ENCODE measurements at regions not wholly inside any gene's neighbourhood (a gene's known extent, or its start where the extent isn't known, plus 50 kb on each side); places are given as distances from the start of the nearest gene placed in this dataset.
A peak's percentile ranks its signal among the peaks of the same experiment; 100 is the strongest.

DNA sequence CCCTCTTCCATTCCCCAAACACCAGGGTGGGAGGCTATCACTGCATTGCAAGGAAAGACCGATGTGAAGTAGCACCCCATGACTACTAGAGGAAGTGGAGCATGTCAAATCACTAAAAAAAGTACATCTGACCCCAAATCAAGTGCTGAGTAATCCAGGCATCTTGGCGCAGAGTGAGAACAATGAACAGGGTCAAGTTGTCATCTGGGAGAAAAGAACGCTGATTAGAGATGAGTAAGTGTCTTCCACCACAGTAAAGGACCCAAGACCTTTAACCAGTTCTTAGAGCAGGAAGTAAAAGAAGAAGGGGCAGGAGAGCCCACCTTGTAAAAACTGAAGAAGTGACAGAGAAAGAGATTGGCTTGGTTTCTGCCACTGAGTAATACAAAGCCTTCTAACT lies 75.0 kb upstream of the RAD23B start:
- TF ChIP-seq POLR2A (IDR thresholded peaks at IDR 0.05): no peak
- TF ChIP-seq, protein P1, sequence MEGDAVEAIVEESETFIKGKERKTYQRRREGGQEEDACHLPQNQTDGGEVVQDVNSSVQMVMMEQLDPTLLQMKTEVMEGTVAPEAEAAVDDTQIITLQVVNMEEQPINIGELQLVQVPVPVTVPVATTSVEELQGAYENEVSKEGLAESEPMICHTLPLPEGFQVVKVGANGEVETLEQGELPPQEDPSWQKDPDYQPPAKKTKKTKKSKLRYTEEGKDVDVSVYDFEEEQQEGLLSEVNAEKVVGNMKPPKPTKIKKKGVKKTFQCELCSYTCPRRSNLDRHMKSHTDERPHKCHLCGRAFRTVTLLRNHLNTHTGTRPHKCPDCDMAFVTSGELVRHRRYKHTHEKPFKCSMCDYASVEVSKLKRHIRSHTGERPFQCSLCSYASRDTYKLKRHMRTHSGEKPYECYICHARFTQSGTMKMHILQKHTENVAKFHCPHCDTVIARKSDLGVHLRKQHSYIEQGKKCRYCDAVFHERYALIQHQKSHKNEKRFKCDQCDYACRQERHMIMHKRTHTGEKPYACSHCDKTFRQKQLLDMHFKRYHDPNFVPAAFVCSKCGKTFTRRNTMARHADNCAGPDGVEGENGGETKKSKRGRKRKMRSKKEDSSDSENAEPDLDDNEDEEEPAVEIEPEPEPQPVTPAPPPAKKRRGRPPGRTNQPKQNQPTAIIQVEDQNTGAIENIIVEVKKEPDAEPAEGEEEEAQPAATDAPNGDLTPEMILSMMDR (IDR thresholded peaks at IDR 0.05): no peak
- Histone ChIP-seq H3K4me3 (no peak overlapping the region), H3K27ac (no peak overlapping the region), H3K9me3 (peaks cover 0 to 2% (median 0%) of the 10 kb centered on the region in 4 donors), H3K4me1 (no peaks in the 10 kb centered on the region), H3K36me3 (no peaks in the 10 kb centered on the region), H3K27me3 (no peaks in the 10 kb centered on the region)
- DNase-seq: no peak

DNA sequence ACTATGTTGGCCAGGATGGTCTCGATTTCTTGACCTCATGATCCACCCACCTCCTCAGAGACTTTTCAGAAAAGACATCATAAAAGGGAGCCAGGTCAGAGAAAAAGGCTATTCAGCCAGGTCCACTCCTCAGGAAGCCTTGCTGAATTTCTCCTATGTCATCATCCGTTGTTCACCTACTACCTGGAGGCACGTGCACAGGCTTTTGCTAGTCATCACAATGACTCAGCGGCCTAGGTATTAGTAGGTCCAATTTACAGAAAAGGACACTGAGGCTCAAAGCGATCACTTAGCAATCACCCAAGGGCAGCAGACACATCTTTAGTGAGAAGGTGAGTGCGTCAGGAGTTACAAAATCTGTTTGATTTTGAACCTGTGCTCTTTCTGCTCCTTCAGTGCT lies 72.3 kb upstream of the RAD23B start:
- no peak for TF ChIP-seq POLR2A (IDR thresholded peaks at IDR 0.05)
- TF ChIP-seq, protein P1 (IDR thresholded peaks at IDR 0.05): no peak
- Histone ChIP-seq H3K36me3 (no peaks in the 10 kb centered on the region), H3K27me3 (no peaks in the 10 kb centered on the region), H3K9me3 (no peaks in the 10 kb centered on the region), H3K4me3 (no peak overlapping the region), H3K4me1 (no peaks in the 10 kb centered on the region), H3K27ac (no peak overlapping the region)
- DNase-seq: no peak

DNA sequence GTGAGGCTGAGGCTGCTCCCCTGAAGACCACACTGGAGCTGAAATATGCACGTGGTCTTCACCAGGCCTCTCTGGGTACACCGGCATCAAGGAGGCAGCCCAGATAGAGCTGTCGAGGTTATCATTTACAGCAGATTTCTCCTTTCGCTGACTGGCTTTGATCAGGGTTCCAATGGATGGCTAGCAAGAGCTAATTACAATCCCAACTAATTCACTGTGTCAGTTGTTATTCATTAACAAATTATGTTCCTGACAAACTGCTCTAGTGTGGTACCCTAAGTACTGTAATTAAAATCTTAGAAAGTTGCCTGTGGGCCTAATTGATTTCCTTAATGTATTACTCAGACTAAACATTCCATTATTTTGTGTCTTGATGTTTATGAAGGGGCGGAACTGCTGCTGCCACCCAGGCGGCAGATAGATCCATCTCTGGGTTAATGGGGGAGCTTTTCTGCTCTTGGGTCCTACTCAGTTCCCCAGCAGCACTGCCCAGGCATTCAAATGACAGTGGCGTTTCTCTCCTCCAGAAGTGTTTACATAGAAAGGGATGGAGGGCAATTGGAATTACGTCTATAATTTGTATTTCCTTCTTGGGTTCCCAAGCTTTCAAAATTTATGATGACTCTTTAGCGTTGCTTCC lies 71.7 kb upstream of the RAD23B start:
- DNase-seq: no peak
- Histone ChIP-seq H3K36me3 (no peaks in the 10 kb centered on the region), H3K4me3 (no peak overlapping the region), H3K27ac (no peak overlapping the region), H3K27me3 (no peaks in the 10 kb centered on the region), H3K4me1 (no peaks in the 10 kb centered on the region), H3K9me3 (no peaks in the 10 kb centered on the region)
- TF ChIP-seq, protein P1 (IDR thresholded peaks at IDR 0.05): no peak
- TF ChIP-seq POLR2A (IDR thresholded peaks at IDR 0.05): no peak

DNA sequence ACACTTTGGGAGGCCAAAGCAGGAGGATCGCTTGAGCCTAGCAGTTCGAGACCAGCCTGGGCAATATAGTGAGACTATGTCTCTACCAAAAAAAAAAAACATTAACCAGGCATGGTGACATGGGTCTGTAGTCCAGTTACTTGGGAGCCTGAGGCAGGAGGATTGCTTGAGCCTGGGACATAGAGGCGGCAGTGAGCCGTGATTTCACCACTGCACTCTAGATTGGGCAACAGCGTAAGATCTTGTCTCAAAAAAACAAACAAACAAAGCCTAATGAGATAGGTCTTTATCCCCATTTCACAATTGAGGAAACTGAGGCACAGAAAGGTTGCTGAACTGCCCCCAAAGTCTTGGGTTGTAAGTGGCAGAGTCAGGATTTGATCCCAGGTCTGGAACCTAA lies 70.5 kb upstream of the RAD23B start:
- DNase-seq: no peak
- no peaks in the 10 kb centered on the region for H3K27me3 ChIP-seq
- H3K9me3 ChIP-seq: no peaks in the 10 kb centered on the region
- H3K4me3 ChIP-seq: no peak overlapping the region
- no peaks in the 10 kb centered on the region for H3K36me3 ChIP-seq
- TF ChIP-seq, protein P1 (IDR thresholded peaks at IDR 0.05): no peak
- TF ChIP-seq POLR2A (IDR thresholded peaks at IDR 0.05): no peak
- no peaks in the 10 kb centered on the region for H3K4me1 ChIP-seq
- H3K27ac ChIP-seq: no peak overlapping the region

DNA sequence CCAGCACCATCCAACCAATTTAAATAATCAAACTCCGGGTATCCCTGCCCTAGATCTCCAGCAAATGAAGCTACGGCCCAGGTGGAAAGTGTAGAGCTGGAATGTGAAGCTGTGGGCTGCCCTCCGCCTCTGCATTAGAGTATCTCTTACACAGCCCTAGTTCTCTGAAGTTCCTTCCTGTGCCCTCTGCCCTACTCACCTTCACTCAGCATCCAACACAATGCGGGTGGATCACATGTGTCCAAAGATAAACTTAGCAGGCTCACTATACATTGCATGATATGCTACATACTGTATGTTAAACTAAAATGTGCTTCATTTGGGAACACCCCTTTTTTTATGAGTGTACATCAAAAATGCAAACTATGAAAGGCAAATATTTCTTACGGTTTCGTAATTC lies 70.0 kb upstream of the RAD23B start:
- Histone ChIP-seq H3K9me3 (no peaks in the 10 kb centered on the region), H3K27ac (no peak overlapping the region), H3K4me1 (no peaks in the 10 kb centered on the region), H3K36me3 (no peaks in the 10 kb centered on the region), H3K4me3 (no peak overlapping the region), H3K27me3 (no peaks in the 10 kb centered on the region)
- no peak for DNase-seq
- TF ChIP-seq, protein P1 (IDR thresholded peaks at IDR 0.05): no peak
- TF ChIP-seq POLR2A (IDR thresholded peaks at IDR 0.05): no peak

DNA sequence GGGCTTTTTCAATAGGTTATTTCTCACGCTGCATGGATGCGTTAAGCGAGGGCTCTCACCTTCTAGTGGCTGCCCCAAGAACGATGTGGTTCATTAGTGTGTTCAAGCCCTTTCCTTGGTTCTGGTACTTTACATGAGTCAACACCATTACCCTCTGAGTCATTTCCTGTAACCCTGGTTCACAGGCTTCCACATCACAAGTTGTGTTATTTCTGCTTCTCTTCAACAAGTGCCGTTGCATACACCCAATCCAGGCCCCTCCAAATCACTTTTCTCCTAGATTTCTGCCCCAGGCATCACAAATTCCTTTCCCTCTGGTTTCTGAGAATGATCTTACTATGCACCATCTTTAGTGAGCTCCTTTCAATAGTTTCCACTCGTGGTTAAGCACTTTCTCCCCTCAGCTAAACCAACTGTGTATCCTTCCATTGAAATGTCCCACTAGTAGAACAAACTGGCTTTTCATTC lies 69.5 kb upstream of the RAD23B start:
- Histone ChIP-seq H3K27me3 (no peaks in the 10 kb centered on the region), H3K27ac (no peak overlapping the region), H3K9me3 (no peaks in the 10 kb centered on the region), H3K4me1 (no peaks in the 10 kb centered on the region), H3K4me3 (no peak overlapping the region), H3K36me3 (no peaks in the 10 kb centered on the region)
- peak in 1 of 3 donors; percentile 55 for DNase-seq
- TF ChIP-seq, protein P1 (IDR thresholded peaks at IDR 0.05): no peak
